ENCODE measurements at regions not wholly inside any gene's neighbourhood (a gene's known extent, or its start where the extent isn't known, plus 50 kb on each side); places are given as distances from the start of the nearest gene placed in this dataset.

DNA sequence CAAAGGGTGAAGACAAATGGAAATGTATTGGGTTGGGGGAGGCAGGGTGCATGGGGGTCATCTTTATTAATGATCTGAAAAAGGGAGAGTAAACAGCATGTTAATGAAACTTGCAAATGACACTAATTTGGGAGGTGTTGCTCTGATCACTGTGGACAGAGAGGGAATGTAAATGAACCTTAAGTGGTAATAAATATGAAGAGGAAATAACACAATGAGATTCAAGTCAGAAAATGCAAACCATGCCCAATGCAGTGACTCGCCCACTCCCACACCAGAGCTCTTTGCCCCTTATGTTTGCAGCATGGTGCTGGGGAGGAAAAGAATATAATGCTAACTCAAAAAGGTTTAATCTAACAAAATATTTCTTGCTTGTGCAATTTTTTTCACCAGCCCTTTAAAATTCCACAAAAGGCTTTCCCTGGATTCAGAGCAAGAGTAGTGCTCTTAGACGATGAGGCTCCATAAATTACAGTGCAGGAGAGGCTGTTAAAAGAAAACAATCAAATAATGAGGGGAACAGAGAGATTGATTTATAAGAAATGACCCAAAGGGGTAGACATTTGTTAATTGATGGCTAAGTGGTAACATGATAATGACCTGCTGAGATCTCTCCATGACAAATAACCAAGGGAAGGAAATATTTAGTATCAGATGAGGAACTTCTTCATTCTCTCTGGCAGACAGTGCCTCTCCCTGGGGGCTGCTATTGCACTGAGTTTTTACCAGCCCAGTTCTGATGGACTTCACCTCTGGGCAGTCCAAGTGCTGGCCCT, 210.0 kb upstream of the PPP2R3A start:
- DNase-seq, result no peak
- Histone ChIP-seq H3K36me3 (no peaks in the 10 kb centered on the region), H3K9ac (ENCODE audit: low read depth in 2 of 2, low read length in 2 of 2) (no peak overlapping the region), H3K27me3 (no peaks in the 10 kb centered on the region), H3K9me3 (no peaks in the 10 kb centered on the region), H3K27ac (no peak overlapping the region), H3K4me3 (no peak overlapping the region), H3K4me1 (no peaks in the 10 kb centered on the region)
- intact Hi-C loops (cut with DNase I), result no loop called here
- TF ChIP-seq, protein P1, sequence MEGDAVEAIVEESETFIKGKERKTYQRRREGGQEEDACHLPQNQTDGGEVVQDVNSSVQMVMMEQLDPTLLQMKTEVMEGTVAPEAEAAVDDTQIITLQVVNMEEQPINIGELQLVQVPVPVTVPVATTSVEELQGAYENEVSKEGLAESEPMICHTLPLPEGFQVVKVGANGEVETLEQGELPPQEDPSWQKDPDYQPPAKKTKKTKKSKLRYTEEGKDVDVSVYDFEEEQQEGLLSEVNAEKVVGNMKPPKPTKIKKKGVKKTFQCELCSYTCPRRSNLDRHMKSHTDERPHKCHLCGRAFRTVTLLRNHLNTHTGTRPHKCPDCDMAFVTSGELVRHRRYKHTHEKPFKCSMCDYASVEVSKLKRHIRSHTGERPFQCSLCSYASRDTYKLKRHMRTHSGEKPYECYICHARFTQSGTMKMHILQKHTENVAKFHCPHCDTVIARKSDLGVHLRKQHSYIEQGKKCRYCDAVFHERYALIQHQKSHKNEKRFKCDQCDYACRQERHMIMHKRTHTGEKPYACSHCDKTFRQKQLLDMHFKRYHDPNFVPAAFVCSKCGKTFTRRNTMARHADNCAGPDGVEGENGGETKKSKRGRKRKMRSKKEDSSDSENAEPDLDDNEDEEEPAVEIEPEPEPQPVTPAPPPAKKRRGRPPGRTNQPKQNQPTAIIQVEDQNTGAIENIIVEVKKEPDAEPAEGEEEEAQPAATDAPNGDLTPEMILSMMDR (IDR thresholded peaks at IDR 0.05), result no peak

GRCh38 chr3:135756106-135756668, 209.3 kb upstream of the PPP2R3A start:
- H3K9me3 ChIP-seq, result no peaks in the 10 kb centered on the region
- no peak overlapping the region for H3K9ac ChIP-seq (ENCODE audit: low read depth in 2 of 2, low read length in 2 of 2)
- H3K27ac ChIP-seq, result no peak overlapping the region
- DNase-seq, result no peak
- H3K4me1 ChIP-seq, result no peaks in the 10 kb centered on the region
- intact Hi-C loops (cut with DNase I), result no loop called here
- H3K36me3 ChIP-seq, result no peaks in the 10 kb centered on the region
- no peaks in the 10 kb centered on the region for H3K27me3 ChIP-seq
- H3K4me3 ChIP-seq, result no peak overlapping the region
- TF ChIP-seq, protein P1 (IDR thresholded peaks at IDR 0.05), result no peak

- Histone ChIP-seq H3K27me3 (no peaks in the 10 kb centered on the region), H3K4me1 (no peaks in the 10 kb centered on the region), H3K36me3 (no peaks in the 10 kb centered on the region), H3K9me3 (no peaks in the 10 kb centered on the region), H3K4me3 (no peak overlapping the region), H3K9ac (ENCODE audit: low read depth in 2 of 2, low read length in 2 of 2) (no peak overlapping the region), H3K27ac (no peak overlapping the region)
- intact Hi-C loops (cut with DNase I), result no loop called here
- TF ChIP-seq, protein P1 (IDR thresholded peaks at IDR 0.05), result no peak
- DNase-seq, result no peak
These were observed 208.1 kb upstream of the PPP2R3A start for GRCh38 chr3:135757421-135757820.

DNA sequence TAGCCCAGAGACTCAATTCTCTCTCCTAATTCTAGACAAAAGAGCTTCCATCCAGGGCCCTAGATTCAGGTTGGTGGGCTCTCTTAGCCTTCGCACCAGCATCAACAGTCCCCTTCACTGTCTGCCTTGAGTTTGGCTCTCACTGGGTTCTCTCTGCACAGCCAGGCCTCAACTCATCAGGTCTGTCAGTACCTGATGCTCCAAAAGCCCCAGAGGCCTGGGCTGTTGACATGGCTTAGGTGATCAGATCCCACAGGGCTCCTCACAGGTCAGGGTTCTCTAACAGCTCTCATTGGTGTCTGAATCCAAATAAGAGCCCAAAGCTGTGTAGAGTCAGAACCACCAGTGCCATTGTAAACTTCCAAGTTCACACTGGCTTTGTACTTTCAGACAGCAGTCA, 206.6 kb upstream of the PPP2R3A start:
- Histone ChIP-seq H3K36me3 (no peaks in the 10 kb centered on the region), H3K9me3 (no peaks in the 10 kb centered on the region), H3K9ac (ENCODE audit: low read depth in 2 of 2, low read length in 2 of 2) (no peak overlapping the region), H3K4me3 (no peak overlapping the region), H3K27me3 (no peaks in the 10 kb centered on the region), H3K27ac (no peak overlapping the region), H3K4me1 (no peaks in the 10 kb centered on the region)
- intact Hi-C loops (cut with DNase I), result no loop called here
- TF ChIP-seq, protein P1 (IDR thresholded peaks at IDR 0.05), result no peak
- no peak for DNase-seq

GRCh38 chr3:135759651-135760050, 205.9 kb upstream of the PPP2R3A start:
- no peaks in the 10 kb centered on the region for H3K27me3 ChIP-seq
- intact Hi-C loops (cut with DNase I), result no loop called here
- H3K36me3 ChIP-seq, result no peaks in the 10 kb centered on the region
- no peaks in the 10 kb centered on the region for H3K9me3 ChIP-seq
- TF ChIP-seq, protein P1 (IDR thresholded peaks at IDR 0.05), result no peak
- DNase-seq, result no peak
- H3K4me1 ChIP-seq, result no peaks in the 10 kb centered on the region
- no peak overlapping the region for H3K4me3 ChIP-seq
- H3K27ac ChIP-seq, result no peak overlapping the region
- H3K9ac ChIP-seq (ENCODE audit: low read depth in 2 of 2, low read length in 2 of 2), result no peak overlapping the region
